ENCODE measurements at regions not wholly inside any gene's neighbourhood (a gene's known extent, or its start where the extent isn't known, plus 50 kb on each side); places are given as distances from the start of the nearest gene placed in this dataset.

DNA sequence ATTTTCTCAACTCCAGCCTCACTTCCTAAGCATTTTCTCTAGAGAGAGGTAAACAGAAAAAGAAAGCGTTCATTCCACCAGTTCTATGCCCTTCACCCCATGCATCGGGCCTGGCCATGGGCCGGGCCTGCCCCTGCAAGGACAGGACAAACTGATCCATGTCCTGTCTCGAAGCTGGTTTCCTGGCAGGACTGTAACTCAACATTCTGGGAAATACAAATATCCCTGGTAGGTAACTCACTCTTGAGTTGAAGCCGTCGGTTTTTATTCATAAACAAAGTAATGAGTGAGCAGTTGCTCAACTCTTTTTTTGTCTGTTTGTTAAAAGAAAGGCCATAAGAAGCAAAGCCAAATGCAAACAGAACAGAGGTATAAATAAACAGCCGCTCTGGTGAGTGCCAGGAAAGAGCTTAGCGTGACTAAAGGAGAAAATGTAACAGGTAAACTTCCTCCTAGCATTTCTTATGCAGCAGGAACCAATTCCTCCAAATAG, 64.4 kb upstream of the DNAH5 start (continued):
- TF ChIP-seq, protein P1, sequence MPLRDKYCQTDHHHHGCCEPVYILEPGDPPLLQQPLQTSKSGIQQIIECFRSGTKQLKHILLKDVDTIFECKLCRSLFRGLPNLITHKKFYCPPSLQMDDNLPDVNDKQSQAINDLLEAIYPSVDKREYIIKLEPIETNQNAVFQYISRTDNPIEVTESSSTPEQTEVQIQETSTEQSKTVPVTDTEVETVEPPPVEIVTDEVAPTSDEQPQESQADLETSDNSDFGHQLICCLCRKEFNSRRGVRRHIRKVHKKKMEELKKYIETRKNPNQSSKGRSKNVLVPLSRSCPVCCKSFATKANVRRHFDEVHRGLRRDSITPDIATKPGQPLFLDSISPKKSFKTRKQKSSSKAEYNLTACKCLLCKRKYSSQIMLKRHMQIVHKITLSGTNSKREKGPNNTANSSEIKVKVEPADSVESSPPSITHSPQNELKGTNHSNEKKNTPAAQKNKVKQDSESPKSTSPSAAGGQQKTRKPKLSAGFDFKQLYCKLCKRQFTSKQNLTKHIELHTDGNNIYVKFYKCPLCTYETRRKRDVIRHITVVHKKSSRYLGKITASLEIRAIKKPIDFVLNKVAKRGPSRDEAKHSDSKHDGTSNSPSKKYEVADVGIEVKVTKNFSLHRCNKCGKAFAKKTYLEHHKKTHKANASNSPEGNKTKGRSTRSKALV (CRISPR knock-in tag; IDR thresholded peaks at IDR 0.05) = no peak
- TF ChIP-seq ZFP36L2 (CRISPR knock-in tag; IDR thresholded peaks at IDR 0.05) = no peak
- peak; percentile 39 for TF ChIP-seq RARA (CRISPR knock-in tag; IDR thresholded peaks at IDR 0.05)
- TF ChIP-seq MAFG (CRISPR knock-in tag; IDR thresholded peaks at IDR 0.05) = no peak
- TF ChIP-seq ZNF331 (CRISPR knock-in tag; IDR thresholded peaks at IDR 0.05) = no peak
- TF ChIP-seq, protein P2, sequence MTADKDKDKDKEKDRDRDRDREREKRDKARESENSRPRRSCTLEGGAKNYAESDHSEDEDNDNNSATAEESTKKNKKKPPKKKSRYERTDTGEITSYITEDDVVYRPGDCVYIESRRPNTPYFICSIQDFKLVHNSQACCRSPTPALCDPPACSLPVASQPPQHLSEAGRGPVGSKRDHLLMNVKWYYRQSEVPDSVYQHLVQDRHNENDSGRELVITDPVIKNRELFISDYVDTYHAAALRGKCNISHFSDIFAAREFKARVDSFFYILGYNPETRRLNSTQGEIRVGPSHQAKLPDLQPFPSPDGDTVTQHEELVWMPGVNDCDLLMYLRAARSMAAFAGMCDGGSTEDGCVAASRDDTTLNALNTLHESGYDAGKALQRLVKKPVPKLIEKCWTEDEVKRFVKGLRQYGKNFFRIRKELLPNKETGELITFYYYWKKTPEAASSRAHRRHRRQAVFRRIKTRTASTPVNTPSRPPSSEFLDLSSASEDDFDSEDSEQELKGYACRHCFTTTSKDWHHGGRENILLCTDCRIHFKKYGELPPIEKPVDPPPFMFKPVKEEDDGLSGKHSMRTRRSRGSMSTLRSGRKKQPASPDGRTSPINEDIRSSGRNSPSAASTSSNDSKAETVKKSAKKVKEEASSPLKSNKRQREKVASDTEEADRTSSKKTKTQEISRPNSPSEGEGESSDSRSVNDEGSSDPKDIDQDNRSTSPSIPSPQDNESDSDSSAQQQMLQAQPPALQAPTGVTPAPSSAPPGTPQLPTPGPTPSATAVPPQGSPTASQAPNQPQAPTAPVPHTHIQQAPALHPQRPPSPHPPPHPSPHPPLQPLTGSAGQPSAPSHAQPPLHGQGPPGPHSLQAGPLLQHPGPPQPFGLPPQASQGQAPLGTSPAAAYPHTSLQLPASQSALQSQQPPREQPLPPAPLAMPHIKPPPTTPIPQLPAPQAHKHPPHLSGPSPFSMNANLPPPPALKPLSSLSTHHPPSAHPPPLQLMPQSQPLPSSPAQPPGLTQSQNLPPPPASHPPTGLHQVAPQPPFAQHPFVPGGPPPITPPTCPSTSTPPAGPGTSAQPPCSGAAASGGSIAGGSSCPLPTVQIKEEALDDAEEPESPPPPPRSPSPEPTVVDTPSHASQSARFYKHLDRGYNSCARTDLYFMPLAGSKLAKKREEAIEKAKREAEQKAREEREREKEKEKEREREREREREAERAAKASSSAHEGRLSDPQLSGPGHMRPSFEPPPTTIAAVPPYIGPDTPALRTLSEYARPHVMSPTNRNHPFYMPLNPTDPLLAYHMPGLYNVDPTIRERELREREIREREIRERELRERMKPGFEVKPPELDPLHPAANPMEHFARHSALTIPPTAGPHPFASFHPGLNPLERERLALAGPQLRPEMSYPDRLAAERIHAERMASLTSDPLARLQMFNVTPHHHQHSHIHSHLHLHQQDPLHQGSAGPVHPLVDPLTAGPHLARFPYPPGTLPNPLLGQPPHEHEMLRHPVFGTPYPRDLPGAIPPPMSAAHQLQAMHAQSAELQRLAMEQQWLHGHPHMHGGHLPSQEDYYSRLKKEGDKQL (CRISPR knock-in tag; IDR thresholded peaks at IDR 0.05; ENCODE audit: low read depth) = no peak
- TF ChIP-seq KLF16 (CRISPR knock-in tag; IDR thresholded peaks at IDR 0.05) = peak in 1 of 2 experiments; percentile 26; a peak in 1 of 4 replicates
- peak in 1 of 2 experiments; percentile 39; a peak in 1 of 4 replicates for TF ChIP-seq EP300 (IDR thresholded peaks at IDR 0.05; ENCODE audit: low read depth in 2 of 2, low read length in 2 of 2)
- TF ChIP-seq EP300 (CRISPR knock-in tag; IDR thresholded peaks at IDR 0.05; ENCODE audit: borderline replicate concordance) = no peak
- TF ChIP-seq ZNF354B (CRISPR knock-in tag; IDR thresholded peaks at IDR 0.05) = no peak
- no peak for TF ChIP-seq FOXJ3 (CRISPR knock-in tag; IDR thresholded peaks at IDR 0.05; ENCODE audit: borderline replicate concordance)
- peak; percentile 76 for TF ChIP-seq GATAD2A (CRISPR knock-in tag; IDR thresholded peaks at IDR 0.05)
- TF ChIP-seq, protein P3, sequence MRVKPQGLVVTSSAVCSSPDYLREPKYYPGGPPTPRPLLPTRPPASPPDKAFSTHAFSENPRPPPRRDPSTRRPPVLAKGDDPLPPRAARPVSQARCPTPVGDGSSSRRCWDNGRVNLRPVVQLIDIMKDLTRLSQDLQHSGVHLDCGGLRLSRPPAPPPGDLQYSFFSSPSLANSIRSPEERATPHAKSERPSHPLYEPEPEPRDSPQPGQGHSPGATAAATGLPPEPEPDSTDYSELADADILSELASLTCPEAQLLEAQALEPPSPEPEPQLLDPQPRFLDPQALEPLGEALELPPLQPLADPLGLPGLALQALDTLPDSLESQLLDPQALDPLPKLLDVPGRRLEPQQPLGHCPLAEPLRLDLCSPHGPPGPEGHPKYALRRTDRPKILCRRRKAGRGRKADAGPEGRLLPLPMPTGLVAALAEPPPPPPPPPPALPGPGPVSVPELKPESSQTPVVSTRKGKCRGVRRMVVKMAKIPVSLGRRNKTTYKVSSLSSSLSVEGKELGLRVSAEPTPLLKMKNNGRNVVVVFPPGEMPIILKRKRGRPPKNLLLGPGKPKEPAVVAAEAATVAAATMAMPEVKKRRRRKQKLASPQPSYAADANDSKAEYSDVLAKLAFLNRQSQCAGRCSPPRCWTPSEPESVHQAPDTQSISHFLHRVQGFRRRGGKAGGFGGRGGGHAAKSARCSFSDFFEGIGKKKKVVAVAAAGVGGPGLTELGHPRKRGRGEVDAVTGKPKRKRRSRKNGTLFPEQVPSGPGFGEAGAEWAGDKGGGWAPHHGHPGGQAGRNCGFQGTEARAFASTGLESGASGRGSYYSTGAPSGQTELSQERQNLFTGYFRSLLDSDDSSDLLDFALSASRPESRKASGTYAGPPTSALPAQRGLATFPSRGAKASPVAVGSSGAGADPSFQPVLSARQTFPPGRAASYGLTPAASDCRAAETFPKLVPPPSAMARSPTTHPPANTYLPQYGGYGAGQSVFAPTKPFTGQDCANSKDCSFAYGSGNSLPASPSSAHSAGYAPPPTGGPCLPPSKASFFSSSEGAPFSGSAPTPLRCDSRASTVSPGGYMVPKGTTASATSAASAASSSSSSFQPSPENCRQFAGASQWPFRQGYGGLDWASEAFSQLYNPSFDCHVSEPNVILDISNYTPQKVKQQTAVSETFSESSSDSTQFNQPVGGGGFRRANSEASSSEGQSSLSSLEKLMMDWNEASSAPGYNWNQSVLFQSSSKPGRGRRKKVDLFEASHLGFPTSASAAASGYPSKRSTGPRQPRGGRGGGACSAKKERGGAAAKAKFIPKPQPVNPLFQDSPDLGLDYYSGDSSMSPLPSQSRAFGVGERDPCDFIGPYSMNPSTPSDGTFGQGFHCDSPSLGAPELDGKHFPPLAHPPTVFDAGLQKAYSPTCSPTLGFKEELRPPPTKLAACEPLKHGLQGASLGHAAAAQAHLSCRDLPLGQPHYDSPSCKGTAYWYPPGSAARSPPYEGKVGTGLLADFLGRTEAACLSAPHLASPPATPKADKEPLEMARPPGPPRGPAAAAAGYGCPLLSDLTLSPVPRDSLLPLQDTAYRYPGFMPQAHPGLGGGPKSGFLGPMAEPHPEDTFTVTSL (CRISPR knock-in tag; IDR thresholded peaks at IDR 0.05; ENCODE audit: borderline replicate concordance) = no peak; the same call in 1 of the 2 replicates
- no peak for TF ChIP-seq SCMH1 (CRISPR knock-in tag; IDR thresholded peaks at IDR 0.05; ENCODE audit: borderline replicate concordance)
- TF ChIP-seq, protein P4, sequence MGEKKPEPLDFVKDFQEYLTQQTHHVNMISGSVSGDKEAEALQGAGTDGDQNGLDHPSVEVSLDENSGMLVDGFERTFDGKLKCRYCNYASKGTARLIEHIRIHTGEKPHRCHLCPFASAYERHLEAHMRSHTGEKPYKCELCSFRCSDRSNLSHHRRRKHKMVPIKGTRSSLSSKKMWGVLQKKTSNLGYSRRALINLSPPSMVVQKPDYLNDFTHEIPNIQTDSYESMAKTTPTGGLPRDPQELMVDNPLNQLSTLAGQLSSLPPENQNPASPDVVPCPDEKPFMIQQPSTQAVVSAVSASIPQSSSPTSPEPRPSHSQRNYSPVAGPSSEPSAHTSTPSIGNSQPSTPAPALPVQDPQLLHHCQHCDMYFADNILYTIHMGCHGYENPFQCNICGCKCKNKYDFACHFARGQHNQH (CRISPR knock-in tag; IDR thresholded peaks at IDR 0.05) = peak; percentile 16; the same call in 1 of the 2 replicates
- TF ChIP-seq ELF3 (CRISPR knock-in tag; IDR thresholded peaks at IDR 0.05) = peak; percentile 87
- TF ChIP-seq MEF2D (CRISPR knock-in tag; IDR thresholded peaks at IDR 0.05) = no peak

All from HepG2 (cell line).